ENCODE measurements at regions not wholly inside any gene's neighbourhood (a gene's known extent, or its start where the extent isn't known, plus 50 kb on each side); places are given as distances from the start of the nearest gene placed in this dataset.
A peak's percentile ranks its signal among the peaks of the same experiment; 100 is the strongest.

DNA sequence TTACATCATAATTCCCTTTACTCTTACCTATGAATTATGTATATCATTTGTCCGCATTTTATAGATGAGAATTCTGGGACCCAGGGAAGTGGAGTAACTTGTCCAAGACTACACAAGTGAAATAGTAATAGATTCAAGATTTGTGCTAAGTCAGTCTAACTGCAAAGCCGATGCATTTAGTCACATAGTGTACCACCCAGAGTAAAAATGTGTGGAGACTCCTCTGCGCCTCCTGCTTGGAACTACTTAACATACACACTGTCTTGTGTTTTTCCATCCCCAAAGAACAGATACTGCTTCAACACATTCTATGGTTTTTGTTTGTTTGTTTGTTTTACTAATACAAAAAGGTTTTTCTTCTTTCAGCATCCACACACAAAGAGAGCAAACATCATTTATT is 729.8 kb downstream of the PRELID2 start:
- Histone ChIP-seq H3K27me3 (ENCODE audit: low read depth, low read length) (no peaks in the 10 kb centered on the region), H3K4me1 (ENCODE audit: low read length) (no peaks in the 10 kb centered on the region), H3K79me2 (ENCODE audit: low read length) (no peaks in the 10 kb centered on the region), H3K9me3 (ENCODE audit: insufficient read depth, low read length) (no peaks in the 10 kb centered on the region), H3K4me3 (ENCODE audit: low read length) (no peak overlapping the region), H3K27ac (ENCODE audit: low read length) (no peak overlapping the region), H3K9ac (ENCODE audit: low read length) (no peak overlapping the region), H3K36me3 (replicated peaks; ENCODE audit: low read depth, low read length) (no peaks in the 10 kb centered on the region), H3K4me2 (ENCODE audit: low read length) (no peak overlapping the region), H4K20me1 (ENCODE audit: insufficient read depth, low read length) (no peaks in the 10 kb centered on the region), H2AFZ (ENCODE audit: low read depth, low read length) (no peak overlapping the region)
- TF ChIP-seq, protein P1, sequence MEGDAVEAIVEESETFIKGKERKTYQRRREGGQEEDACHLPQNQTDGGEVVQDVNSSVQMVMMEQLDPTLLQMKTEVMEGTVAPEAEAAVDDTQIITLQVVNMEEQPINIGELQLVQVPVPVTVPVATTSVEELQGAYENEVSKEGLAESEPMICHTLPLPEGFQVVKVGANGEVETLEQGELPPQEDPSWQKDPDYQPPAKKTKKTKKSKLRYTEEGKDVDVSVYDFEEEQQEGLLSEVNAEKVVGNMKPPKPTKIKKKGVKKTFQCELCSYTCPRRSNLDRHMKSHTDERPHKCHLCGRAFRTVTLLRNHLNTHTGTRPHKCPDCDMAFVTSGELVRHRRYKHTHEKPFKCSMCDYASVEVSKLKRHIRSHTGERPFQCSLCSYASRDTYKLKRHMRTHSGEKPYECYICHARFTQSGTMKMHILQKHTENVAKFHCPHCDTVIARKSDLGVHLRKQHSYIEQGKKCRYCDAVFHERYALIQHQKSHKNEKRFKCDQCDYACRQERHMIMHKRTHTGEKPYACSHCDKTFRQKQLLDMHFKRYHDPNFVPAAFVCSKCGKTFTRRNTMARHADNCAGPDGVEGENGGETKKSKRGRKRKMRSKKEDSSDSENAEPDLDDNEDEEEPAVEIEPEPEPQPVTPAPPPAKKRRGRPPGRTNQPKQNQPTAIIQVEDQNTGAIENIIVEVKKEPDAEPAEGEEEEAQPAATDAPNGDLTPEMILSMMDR (IDR thresholded peaks at IDR 0.05; ENCODE audit: low read depth, low read length) = no peak
- TF ChIP-seq EZH2phosphoT487 (IDR thresholded peaks at IDR 0.05; ENCODE audit: low read depth) = no peak

DNA sequence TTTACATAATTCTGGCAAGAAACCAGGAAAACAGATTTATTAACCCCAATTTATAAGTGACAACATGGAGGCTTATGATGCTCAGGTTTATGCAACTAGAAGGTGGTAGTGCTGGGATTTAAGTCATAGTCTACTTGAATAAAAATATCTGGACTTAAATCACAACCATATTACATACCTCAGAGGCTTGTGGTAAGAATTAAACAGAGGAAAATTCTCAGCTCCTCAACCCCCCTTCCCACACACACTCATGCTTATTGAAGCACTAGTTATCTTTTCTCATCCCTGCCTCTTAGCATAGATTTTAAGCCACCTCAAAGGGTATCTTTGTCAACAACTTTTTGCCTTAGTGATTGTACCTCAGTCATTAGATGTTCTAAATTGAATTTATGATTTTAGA is 731.0 kb downstream of the PRELID2 start:
- TF ChIP-seq, protein P1 (IDR thresholded peaks at IDR 0.05; ENCODE audit: low read depth, low read length) = no peak
- TF ChIP-seq EZH2phosphoT487 (IDR thresholded peaks at IDR 0.05; ENCODE audit: low read depth) = no peak

DNA sequence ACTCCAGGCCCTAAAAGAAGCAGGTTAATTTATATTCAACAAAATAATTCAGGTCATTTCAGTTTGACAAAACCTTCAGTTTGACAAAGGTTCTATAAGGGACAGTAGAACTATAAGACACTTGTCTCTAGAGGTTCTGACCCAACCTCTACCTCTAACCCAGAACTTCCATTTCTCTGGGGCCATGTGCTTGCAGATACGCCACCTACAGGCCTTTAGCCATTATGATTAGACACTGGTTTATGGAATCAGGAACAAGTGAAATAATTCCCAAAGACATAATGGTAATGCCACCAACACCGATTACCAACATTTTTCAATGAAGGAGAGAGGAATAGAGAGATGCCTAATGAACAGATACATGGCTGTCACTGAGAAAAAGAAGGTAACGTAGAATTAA is 733.9 kb downstream of the PRELID2 start:
- H4K20me1 ChIP-seq (ENCODE audit: insufficient read depth, low read length) = no peaks in the 10 kb centered on the region
- no peak overlapping the region for H2AFZ ChIP-seq (ENCODE audit: low read depth, low read length)
- H3K27me3 ChIP-seq (ENCODE audit: low read depth, low read length) = no peaks in the 10 kb centered on the region

More for the DNA sequence above, 731.0 kb downstream of the PRELID2 start:
- Histone ChIP-seq H3K79me2 (ENCODE audit: low read length) (no peaks in the 10 kb centered on the region), H3K9ac (ENCODE audit: low read length) (no peak overlapping the region), H3K27ac (ENCODE audit: low read length) (no peak overlapping the region), H3K27me3 (ENCODE audit: low read depth, low read length) (no peaks in the 10 kb centered on the region), H3K4me3 (ENCODE audit: low read length) (no peak overlapping the region), H3K9me3 (ENCODE audit: insufficient read depth, low read length) (no peaks in the 10 kb centered on the region), H3K4me1 (ENCODE audit: low read length) (no peaks in the 10 kb centered on the region), H3K36me3 (replicated peaks; ENCODE audit: low read depth, low read length) (no peaks in the 10 kb centered on the region), H2AFZ (ENCODE audit: low read depth, low read length) (no peak overlapping the region), H3K4me2 (ENCODE audit: low read length) (no peak overlapping the region), H4K20me1 (ENCODE audit: insufficient read depth, low read length) (no peaks in the 10 kb centered on the region)

DNA sequence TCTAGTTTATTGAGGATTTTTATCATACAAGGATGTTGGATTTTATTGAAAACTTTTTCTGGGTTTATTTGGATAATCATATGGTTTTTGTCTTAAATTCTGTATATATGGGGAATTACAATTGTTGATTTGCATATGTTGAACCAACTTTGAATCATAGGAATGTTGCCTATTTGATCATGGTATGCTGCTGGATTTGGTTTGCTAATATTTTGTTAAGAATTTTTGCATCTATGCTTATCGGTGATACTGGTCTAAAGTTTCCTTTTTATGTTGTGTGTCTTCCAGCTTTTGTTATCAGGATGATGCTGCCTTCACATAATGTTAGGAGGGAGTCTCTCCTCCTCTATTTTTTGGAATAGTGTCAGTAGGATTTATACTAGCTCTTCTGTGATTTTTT is 745.0 kb downstream of the PRELID2 start:
- H3K79me2 ChIP-seq (ENCODE audit: low read length) = no peaks in the 10 kb centered on the region
- no peak overlapping the region for H3K4me2 ChIP-seq (ENCODE audit: low read length)
- H3K9me3 ChIP-seq (ENCODE audit: insufficient read depth, low read length) = no peaks in the 10 kb centered on the region
- no peaks in the 10 kb centered on the region for H3K36me3 ChIP-seq (replicated peaks; ENCODE audit: low read depth, low read length)
- TF ChIP-seq, protein P1 (IDR thresholded peaks at IDR 0.05; ENCODE audit: low read depth, low read length) = no peak
- TF ChIP-seq EZH2phosphoT487 (IDR thresholded peaks at IDR 0.05; ENCODE audit: low read depth) = no peak
- no peak overlapping the region for H3K4me3 ChIP-seq (ENCODE audit: low read length)
- no peak overlapping the region for H3K9ac ChIP-seq (ENCODE audit: low read length)
- H3K27ac ChIP-seq (ENCODE audit: low read length) = no peak overlapping the region
- no peaks in the 10 kb centered on the region for H3K4me1 ChIP-seq (ENCODE audit: low read length)
- no peak overlapping the region for H2AFZ ChIP-seq (ENCODE audit: low read depth, low read length)
- no peaks in the 10 kb centered on the region for H4K20me1 ChIP-seq (ENCODE audit: insufficient read depth, low read length)
- no peaks in the 10 kb centered on the region for H3K27me3 ChIP-seq (ENCODE audit: low read depth, low read length)

More for the DNA sequence above, 733.9 kb downstream of the PRELID2 start:
- Histone ChIP-seq H3K4me2 (ENCODE audit: low read length) (no peak overlapping the region), H3K36me3 (replicated peaks; ENCODE audit: low read depth, low read length) (no peaks in the 10 kb centered on the region), H3K4me3 (ENCODE audit: low read length) (no peak overlapping the region), H3K9ac (ENCODE audit: low read length) (no peak overlapping the region), H3K27ac (ENCODE audit: low read length) (no peak overlapping the region), H3K79me2 (ENCODE audit: low read length) (no peaks in the 10 kb centered on the region), H3K4me1 (ENCODE audit: low read length) (no peaks in the 10 kb centered on the region), H3K9me3 (ENCODE audit: insufficient read depth, low read length) (no peaks in the 10 kb centered on the region)
- TF ChIP-seq, protein P1 (IDR thresholded peaks at IDR 0.05; ENCODE audit: low read depth, low read length) = peak; percentile 59
- TF ChIP-seq EZH2phosphoT487 (IDR thresholded peaks at IDR 0.05; ENCODE audit: low read depth) = no peak
